GM04503 (cell line): ENCODE measurements at regions not wholly inside any gene's neighbourhood (a gene's known extent, or its start where the extent isn't known, plus 50 kb on each side); places are given as distances from the start of the nearest gene placed in this dataset.
A peak's percentile ranks its signal among the peaks of the same experiment; 100 is the strongest.

Experiments used
- DNase-seq: peaks from one replicate; pipeline ENCODE4 v3.0.0-alpha.2; 2012; ENCODE audit warnings: low read depth

GRCh38 chr16:48892893-48893292 lies 282.9 kb upstream of the N4BP1 start:
- no peak for DNase-seq

- DNase-seq, result no peak
Observed at GRCh38 chr16:48887646-48888210, 277.7 kb upstream of the N4BP1 start.

GRCh38 chr16:48885471-48885870 lies 275.5 kb upstream of the N4BP1 start:
- no peak for DNase-seq

- no peak for DNase-seq
Observed at GRCh38 chr16:48881272-48881671, 271.3 kb upstream of the N4BP1 start.

GRCh38 chr16:48879223-48880122 lies 269.5 kb upstream of the N4BP1 start:
- DNase-seq, result no peak

GRCh38 chr16:48877946-48878345 lies 268.0 kb upstream of the N4BP1 start:
- DNase-seq, result no peak

- DNase-seq, result no peak
Observed at GRCh38 chr16:48870141-48870540, 260.2 kb upstream of the N4BP1 start.

- no peak for DNase-seq
Observed at GRCh38 chr16:48865520-48865919, 255.5 kb upstream of the N4BP1 start.

- DNase-seq, result no peak
Observed at GRCh38 chr16:48864055-48864454, 254.1 kb upstream of the N4BP1 start.

- peak; percentile 75 for DNase-seq
Observed at GRCh38 chr16:48862087-48862532, 252.1 kb upstream of the N4BP1 start.

GRCh38 chr16:48860341-48860740 lies 250.4 kb upstream of the N4BP1 start:
- DNase-seq, result no peak

- no peak for DNase-seq
Observed at GRCh38 chr16:48852951-48853350, 243.0 kb upstream of the N4BP1 start.

- no peak for DNase-seq
Observed at GRCh38 chr16:48852458-48852857, 242.5 kb upstream of the N4BP1 start.

GRCh38 chr16:48850097-48850770 lies 240.3 kb upstream of the N4BP1 start:
- no peak for DNase-seq

GRCh38 chr16:48846277-48846676 lies 236.3 kb upstream of the N4BP1 start:
- no peak for DNase-seq

- no peak for DNase-seq
Observed at GRCh38 chr16:48845261-48845660, 235.3 kb upstream of the N4BP1 start.

GRCh38 chr16:48838349-48838748 lies 228.4 kb upstream of the N4BP1 start:
- DNase-seq, result no peak

GRCh38 chr16:48836636-48837035 lies 226.7 kb upstream of the N4BP1 start:
- DNase-seq, result no peak

GRCh38 chr16:48836067-48836466 lies 226.1 kb upstream of the N4BP1 start:
- DNase-seq, result no peak

- no peak for DNase-seq
Observed at GRCh38 chr16:48834576-48834975, 224.6 kb upstream of the N4BP1 start.

- no peak for DNase-seq
Observed at GRCh38 chr16:48833461-48833860, 223.5 kb upstream of the N4BP1 start.

GRCh38 chr16:48831076-48831722 lies 221.2 kb upstream of the N4BP1 start:
- DNase-seq, result no peak
